Gastroesophageal sphincter (tissue), 4 donors: ENCODE measurements at regions not wholly inside any gene's neighbourhood (a gene's known extent, or its start where the extent isn't known, plus 50 kb on each side); places are given as distances from the start of the nearest gene placed in this dataset.
A peak's percentile ranks its signal among the peaks of the same experiment; 100 is the strongest.
"Not testable (repeated sequence)": the region's sequence is repeated elsewhere in the genome, so short reads cannot be mapped to it uniquely, and the experiment has no call there.

Experiments used
- ATAC-seq: fragments of 150-250 bp; one replicate; pipeline ENCODE4 v1.9.1; 2016; ENCODE audit warnings: mild to moderate bottlenecking, moderate library complexity
- H3K27ac ChIP-seq, 4 donors: fragments of 200-600 bp; sonication (generic) in 3 of 4; 1 replicate in 3 of 4; 2 replicates in 1 of 4; pipeline ENCODE4 v1.5.1; 2016 to 2019
- H3K27me3 ChIP-seq: fragments of 200-600 bp; sonication (generic); one replicate; pipeline ENCODE4 v1.5.1; 2019
- H3K36me3 ChIP-seq, 2 donors: fragments of 200-600 bp; sonication (generic); one replicate each; pipeline ENCODE4 v1.5.1; 2019; ENCODE audit warnings: control low read depth in 1 of 2
- H3K4me1 ChIP-seq, 3 donors: fragments of 200-600 bp; sonication (generic); 1 replicate in 2 of 3; 2 replicates in 1 of 3; pipeline ENCODE4 v1.5.1; 2016 to 2019; ENCODE audit warnings: control low read depth in 2 of 3
- H3K4me3 ChIP-seq, 2 donors: fragments of 200-600 bp; sonication (generic); one replicate each; pipeline ENCODE4 v1.5.1; 2019; ENCODE audit warnings: mild to moderate bottlenecking in 1 of 2, moderate library complexity in 1 of 2
- H3K9me3 ChIP-seq, 3 donors: fragments of 200-600 bp; sonication (generic); one replicate each; pipeline ENCODE4 v1.5.1; 2017 to 2019; ENCODE audit warnings: control low read depth in 2 of 3
- CTCF ChIP-seq, 4 experiments: fragments of 200-600 bp in 2 of 4; fragments of 450-650 bp in 2 of 4; sonication (generic) in 1 of 4; IDR thresholded peaks; one replicate each; pipeline ENCODE4 v1.5.1; 2017 to 2019; ENCODE audit warnings: antibody characterized with exemption in 4 of 4, mild to moderate bottlenecking in 2 of 4, moderate library complexity in 2 of 4
- EP300 ChIP-seq: sonication (generic); formaldehyde crosslinking; IDR thresholded peaks from one replicate; pipeline ENCODE4 v1.6.1; 2017; ENCODE audit warnings: antibody characterized with exemption, mild to moderate bottlenecking
- POLR2A ChIP-seq, 2 donors: fragments of 450-650 bp; IDR thresholded peaks; one replicate each; pipeline ENCODE4 v1.6.1; 2017; ENCODE audit warnings: antibody characterized with exemption in 2 of 2, mild to moderate bottlenecking in 2 of 2, moderate library complexity in 1 of 2
- POLR2AphosphoS5 ChIP-seq: sonication (generic); formaldehyde crosslinking; IDR thresholded peaks from one replicate; pipeline ENCODE4 v1.6.1; 2017; ENCODE audit warnings: antibody characterized with exemption
- WGBS, 2 donors: methylation state at CpG; one replicate each; pipeline ENCODE4 v1.1.5; 2018; ENCODE audit warnings: low coverage in 1 of 2; 5-methylcytosine and 5-hydroxymethylcytosine counted together

GRCh38 chr5:34553581-34553980, 102.5 kb upstream of the RAI14 start:
- TF ChIP-seq EP300 (no peak), POLR2A (IDR thresholded peaks at IDR 0.05) (no peak), POLR2AphosphoS5 (no peak), CTCF (IDR thresholded peaks at IDR 0.05) (no peak)
- peaks cover 2 to 13% (median 8%) of the 10 kb centered on the region in 3 donors for H3K4me1 ChIP-seq
- peak overlapping the region in 1 of 4 donors; percentile 74 for H3K27ac ChIP-seq
- H3K36me3 ChIP-seq, result no peaks in the 10 kb centered on the region
- no peaks in the 10 kb centered on the region for H3K9me3 ChIP-seq
- 18 to 60% methylated on average over 2 to 3 of the region's 3 CpGs for WGBS, 2 donors
- H3K27me3 ChIP-seq, result no peaks in the 10 kb centered on the region
- H3K4me3 ChIP-seq, result no peak overlapping the region
- no peak for ATAC-seq

GRCh38 chr5:34554641-34555040, 101.5 kb upstream of the RAI14 start:
- Histone ChIP-seq H3K4me3 (no peak overlapping the region), H3K36me3 (no peaks in the 10 kb centered on the region), H3K9me3 (no peaks in the 10 kb centered on the region), H3K27me3 (no peaks in the 10 kb centered on the region), H3K4me1 (peaks cover 2 to 13% (median 8%) of the 10 kb centered on the region in 3 donors), H3K27ac (no peak overlapping the region)
- TF ChIP-seq EP300, result no peak
- TF ChIP-seq POLR2A (IDR thresholded peaks at IDR 0.05), result no peak
- no peak for TF ChIP-seq CTCF (IDR thresholded peaks at IDR 0.05)
- TF ChIP-seq POLR2AphosphoS5, result no peak
- WGBS, 2 donors, result 27 to 33% methylated on average over 5 of the region's 5 CpGs
- ATAC-seq, result no peak

- H3K36me3 ChIP-seq, result no peaks in the 10 kb centered on the region
- H3K27ac ChIP-seq, result no peak overlapping the region
- H3K27me3 ChIP-seq, result no peaks in the 10 kb centered on the region
- no peaks in the 10 kb centered on the region for H3K9me3 ChIP-seq
- ATAC-seq, result no peak
- peaks cover 2 to 13% (median 8%) of the 10 kb centered on the region in 3 donors for H3K4me1 ChIP-seq
- no peak overlapping the region for H3K4me3 ChIP-seq
- 66 to 90% methylated on average over 6 to 10 of the region's 10 CpGs for WGBS, 2 donors
- no peak for TF ChIP-seq POLR2AphosphoS5
- TF ChIP-seq POLR2A (IDR thresholded peaks at IDR 0.05), result no peak
- TF ChIP-seq CTCF (IDR thresholded peaks at IDR 0.05), result no peak
- TF ChIP-seq EP300, result no peak
These were observed 100.2 kb upstream of the RAI14 start for GRCh38 chr5:34555699-34556508.

GRCh38 chr5:34556509-34556782, 99.7 kb upstream of the RAI14 start:
- TF ChIP-seq EP300 (no peak), POLR2A (IDR thresholded peaks at IDR 0.05) (no peak), POLR2AphosphoS5 (no peak), CTCF (IDR thresholded peaks at IDR 0.05) (no peak)
- 58 to 79% methylated on average over 2 of the region's 2 CpGs for WGBS, 2 donors

GRCh38 chr5:34561581-34561980, 94.5 kb upstream of the RAI14 start:
- WGBS, 2 donors, result 100% methylated on average over 1 of the region's 2 CpGs; no CpG with 5 or more reads in 1 of the 2 donors
- H3K36me3 ChIP-seq, H3K9me3 ChIP-seq, ATAC-seq, H3K27me3 ChIP-seq, H3K27ac ChIP-seq, H3K4me3 ChIP-seq: not testable (repeated sequence)
- H3K4me1 ChIP-seq, result peaks cover 0 to 16% (median 6%) of the 10 kb centered on the region in 3 donors

More at GRCh38 chr5:34556509-34556782, 99.7 kb upstream of the RAI14 start:
- peaks cover 2 to 12% (median 6%) of the 10 kb centered on the region in 3 donors for H3K4me1 ChIP-seq
- H3K36me3 ChIP-seq, result no peaks in the 10 kb centered on the region
- no peak for ATAC-seq
- no peak overlapping the region for H3K4me3 ChIP-seq
- no peaks in the 10 kb centered on the region for H3K9me3 ChIP-seq
- H3K27ac ChIP-seq, result no peak overlapping the region
- H3K27me3 ChIP-seq, result no peaks in the 10 kb centered on the region
